DMS 273 treated with DMSO at 0.1 percent for 48 hours (cell line): ENCODE measurements at regions not wholly inside any gene's neighbourhood (a gene's known extent, or its start where the extent isn't known, plus 50 kb on each side); places are given as distances from the start of the nearest gene placed in this dataset.

Source experiments
- DNase-seq: peaks from one replicate; lab custom pipeline; 2025; lab: John Stamatoyannopoulos, UW

DNA sequence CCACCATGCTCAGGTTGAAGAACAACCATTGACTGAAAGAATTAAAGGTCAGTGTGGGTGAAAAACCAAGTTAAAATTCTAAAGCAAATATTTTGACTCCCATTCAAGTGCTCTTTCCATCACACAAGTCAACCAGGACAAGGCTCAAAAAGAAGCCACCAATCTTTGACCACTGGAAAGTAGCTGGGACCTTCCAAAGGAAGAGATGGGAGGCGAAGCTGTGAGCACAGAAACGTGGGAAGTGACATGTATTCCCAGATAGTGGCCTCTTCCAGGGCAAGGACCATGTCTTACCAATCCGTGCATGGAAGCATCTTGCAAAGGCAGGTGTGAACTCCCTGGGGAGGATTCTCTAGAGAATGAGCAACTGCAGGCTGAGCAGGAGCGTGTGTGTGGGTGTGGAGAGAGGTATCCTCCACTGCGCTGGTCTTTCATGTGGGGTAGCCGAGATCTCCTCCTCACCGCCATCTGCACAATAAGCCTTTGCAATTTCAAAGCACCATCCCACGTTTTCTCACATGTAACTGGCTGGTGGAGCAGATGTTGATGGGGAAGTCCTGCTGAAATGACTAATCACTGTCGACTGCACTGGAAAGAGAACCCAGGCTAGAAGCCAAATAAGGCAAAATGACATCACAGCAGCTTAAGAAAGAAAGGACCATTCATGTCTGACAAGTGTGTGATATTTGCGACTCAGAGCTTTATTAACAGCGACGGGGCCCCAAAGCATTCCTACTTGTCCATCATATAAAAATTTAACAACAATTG is 189.4 kb upstream of the RREB1 start:
- no peak for DNase-seq

DNA sequence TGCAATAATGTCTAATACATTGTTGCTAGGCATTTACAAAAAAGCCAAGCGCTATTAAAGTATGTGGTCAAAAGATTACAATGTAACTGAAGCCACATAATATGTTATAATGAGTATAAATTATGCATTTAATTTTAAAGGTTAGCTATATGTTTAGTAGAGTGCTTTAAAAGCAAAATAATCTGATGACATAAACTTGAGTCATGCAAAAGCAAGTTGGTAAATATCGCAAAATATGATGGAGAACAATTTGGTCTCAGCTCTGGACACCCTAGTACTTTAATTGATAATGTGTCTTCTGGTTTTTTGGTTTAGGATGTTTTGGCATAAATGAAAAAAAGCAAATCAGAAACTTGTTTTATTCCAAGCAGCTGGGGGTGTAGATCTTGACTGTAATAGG is 188.6 kb upstream of the RREB1 start:
- DNase-seq: no peak

- DNase-seq: no peak
Measured at GRCh38 chr6:6920114-6920986, 187.4 kb upstream of the RREB1 start.

GRCh38 chr6:6920987-6921313 is 186.8 kb upstream of the RREB1 start:
- no peak for DNase-seq

DNA sequence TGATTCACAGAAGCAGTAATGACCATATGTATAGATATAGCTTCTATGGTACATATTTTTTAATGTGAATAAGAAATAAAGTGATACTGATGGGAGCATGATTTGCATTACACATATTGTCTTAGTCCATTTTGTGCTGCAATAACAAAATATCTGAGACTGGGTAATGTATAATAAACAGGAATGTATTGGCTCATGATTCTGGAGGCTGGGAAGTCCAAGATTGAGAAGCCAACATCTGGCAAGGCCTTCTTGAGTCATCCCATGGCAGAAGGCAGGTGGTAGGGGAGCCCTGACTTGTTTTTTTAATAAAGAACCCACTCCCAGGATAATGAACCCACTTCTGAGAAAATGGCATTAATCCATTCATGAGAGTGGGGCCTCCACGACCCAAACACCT is 185.6 kb upstream of the RREB1 start:
- DNase-seq: no peak

- no peak for DNase-seq
Measured at GRCh38 chr6:6923605-6924004, 184.2 kb upstream of the RREB1 start.

DNA sequence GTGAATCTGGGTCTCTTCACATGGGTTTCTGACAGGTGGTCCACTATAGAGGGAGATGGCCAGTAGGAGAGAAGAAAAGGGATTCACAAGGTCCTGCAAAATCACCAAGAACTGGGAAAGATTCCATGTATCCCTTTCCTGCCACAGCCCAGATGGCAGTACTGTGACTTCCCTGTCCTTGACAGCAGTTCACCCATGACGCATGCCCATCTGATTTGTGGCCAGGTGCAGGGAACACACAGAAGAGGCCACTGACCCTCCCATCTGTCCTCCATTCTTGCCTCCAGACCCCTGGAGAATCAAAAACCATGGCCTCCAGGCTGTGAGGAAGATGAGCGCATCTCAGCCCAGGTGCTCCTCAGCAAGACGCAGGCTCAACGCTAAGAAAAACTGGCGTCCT is 183.1 kb upstream of the RREB1 start:
- no peak for DNase-seq

GRCh38 chr6:6925391-6926164 is 182.2 kb upstream of the RREB1 start:
- no peak for DNase-seq

DNA sequence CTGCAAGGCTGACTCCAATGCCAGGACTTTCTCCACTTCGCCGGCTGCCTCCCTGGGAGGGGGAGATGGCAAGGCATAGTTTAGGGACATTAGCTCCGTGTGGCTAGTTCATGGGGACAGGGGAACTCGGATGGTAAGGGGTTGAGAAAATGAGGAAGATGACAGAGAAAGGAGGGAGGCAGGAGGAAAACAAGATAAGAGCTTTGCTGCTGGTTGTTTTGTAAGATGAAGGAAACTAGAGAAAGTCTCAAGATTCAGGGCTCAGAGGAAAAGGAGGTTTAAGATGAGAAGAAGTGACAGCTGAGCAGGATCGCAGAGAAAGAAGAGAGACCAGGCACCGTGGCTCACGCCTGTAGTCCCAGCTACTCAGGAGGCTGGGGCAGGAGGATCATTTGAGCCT is 180.9 kb upstream of the RREB1 start:
- no peak for DNase-seq

DNA sequence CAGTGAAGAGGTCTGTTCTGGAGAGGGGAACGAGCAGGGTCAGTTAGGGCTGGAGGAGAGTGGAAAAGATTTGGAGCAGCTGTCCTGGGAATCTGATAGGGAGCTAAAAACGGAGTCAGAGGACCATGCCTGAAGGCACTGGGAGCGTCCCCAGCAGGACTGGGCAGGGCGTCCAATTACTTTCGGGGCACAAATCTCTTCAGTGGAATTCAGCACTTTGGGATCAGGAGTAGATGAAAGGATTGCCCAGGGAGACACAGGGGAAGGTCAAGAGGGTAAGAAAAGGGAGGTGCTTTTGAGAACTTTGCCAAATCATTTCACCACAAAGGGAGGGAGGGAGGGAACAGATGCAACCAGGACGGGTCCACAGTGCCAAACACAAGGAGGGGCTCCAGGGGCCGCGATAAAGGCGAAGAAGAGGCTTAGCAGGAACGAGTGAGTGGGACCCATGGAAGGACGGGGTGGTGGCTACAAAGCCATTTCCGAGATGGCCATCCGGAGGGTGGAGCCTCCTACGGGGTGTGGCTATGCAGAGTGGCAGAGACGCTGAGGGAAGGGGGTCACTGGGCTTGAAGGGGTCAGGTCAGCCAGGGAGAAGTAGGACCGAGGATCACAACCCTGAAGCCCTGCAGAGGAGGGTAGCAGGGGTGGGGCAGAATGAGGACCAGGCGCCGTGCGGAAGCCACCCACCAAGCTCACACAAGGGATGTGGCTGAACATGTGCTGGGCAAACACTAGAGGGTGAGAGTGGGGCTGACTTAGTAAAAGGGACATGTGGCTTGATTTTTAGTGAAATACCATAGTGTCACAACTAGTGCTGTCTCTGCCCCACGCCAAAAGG is 180.0 kb upstream of the RREB1 start:
- no peak for DNase-seq

- no peak for DNase-seq
Measured at GRCh38 chr6:6930223-6930880, 177.4 kb upstream of the RREB1 start.

DNA sequence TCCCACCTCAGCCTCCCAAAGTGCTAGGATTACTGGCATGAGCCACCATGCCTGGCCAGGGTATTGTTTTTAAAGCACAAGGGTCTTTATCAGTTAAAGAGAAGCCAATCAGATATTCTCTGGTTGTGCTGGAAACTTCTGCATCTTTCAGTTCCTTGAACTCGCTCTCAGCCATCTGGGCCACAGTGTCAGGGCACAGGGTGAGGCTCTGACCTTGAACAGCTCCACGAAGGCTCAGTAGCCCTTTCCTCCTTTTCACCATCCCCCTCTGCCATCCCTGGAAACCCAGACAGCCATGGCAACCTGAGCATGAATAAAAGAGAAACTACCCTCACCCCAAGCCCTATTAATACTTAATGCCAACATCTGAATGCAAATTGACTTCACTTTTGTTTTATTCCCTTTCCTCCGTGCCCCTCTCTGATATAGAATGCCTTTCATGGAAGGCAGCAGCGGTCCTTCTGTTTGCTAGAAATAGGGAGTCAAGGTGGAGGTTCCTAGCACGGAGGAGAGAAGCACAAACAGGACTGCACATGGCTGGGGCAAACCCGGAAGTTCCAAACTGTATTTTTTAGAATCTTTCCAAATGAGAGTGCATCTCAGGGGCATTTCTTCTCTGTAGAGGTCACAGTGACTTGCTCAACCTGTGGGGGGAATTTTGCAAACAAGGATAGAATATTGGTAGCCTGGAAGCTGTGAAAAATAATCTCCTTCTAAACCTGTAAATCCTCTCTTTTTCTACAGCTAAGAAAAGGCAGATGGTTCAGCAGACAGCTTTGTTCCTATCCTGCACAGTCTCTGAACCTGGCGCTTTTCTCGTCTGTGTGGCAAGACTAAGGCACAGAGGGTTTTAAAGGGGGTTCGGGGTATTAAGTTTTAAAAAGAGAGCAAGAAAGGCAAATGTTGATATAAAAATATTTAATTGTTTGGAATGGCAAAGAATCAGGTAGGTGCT is 176.4 kb upstream of the RREB1 start:
- no peak for DNase-seq

DNA sequence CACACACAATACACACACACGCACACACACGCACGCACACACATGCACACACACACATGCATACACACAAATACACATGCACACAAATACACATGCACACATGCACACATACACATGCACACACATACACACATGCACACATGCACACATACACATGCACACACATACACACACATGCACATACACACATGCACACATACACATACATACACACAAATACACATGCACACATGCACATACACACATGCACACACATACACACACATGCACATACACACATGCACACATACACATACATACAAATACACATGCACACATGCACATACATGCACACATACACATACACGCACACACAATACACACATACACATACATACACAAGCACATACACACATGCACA is 175.4 kb upstream of the RREB1 start:
- no peak for DNase-seq

DNA sequence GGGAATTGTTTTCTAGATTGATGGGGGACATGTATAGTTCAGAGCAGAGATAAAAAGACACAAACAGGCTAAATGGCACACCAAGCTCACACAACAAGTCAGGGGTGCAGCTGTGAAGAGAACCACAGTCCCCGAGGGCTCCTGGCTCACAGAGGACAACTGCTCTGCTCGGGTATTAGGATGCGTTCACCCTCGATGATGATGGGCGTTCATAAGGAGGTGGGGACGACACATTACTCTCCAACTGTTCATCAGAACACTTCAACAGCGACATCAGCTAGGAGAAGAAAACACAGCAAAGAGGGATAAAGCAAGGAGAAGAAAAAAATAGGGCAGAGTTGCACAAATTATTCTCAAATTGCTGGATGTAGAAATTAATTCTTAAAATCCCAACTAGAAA is 174.8 kb upstream of the RREB1 start:
- DNase-seq: no peak

DNA sequence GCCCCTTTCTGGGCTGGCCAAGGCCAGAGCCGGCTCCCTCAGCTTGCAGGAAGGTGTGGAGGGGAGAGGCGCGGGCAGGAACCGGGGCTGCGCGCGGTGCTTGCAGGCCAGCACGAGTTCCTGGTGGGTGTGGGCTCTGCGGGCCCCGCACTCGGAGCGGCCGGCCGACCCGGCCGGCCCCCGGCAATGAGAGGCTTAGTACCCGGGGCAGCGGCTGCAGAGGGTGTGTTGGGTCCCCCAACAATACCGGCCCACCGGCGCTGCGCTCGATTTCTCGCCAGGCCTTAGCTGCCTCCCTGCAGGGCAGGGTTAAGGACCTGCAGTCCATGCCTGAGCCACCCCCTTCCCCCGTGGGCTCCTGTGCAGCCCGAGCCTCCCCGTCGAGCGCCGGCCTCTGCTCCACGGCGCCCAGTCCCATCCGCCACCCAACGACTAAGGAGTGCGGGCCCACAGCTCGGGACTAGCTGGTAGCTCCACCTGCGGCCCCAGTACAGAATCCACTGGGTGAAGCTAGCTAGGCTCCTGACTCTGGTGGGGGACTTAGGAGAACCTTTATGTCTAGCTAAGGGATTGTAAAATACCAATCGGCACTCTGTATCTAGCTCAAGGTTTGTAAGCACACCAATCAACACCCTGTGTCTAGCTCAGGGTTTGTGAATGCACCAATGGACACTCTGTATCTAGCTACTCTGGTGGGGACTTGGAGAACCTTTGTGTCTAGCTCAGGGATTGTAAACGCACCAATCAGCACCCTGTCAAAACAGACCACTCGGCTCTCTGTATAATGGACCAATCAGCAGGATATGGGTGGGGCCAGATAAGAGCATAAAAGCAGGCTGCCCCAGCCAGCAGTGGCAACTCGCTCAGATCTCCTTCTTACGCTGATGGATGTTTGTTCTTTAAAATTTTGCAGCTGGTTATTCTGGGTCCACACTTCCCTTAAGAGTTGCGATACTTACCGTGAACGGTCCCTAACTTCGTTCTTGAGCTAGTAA is 167.4 kb upstream of the RREB1 start:
- no peak for DNase-seq

DNA sequence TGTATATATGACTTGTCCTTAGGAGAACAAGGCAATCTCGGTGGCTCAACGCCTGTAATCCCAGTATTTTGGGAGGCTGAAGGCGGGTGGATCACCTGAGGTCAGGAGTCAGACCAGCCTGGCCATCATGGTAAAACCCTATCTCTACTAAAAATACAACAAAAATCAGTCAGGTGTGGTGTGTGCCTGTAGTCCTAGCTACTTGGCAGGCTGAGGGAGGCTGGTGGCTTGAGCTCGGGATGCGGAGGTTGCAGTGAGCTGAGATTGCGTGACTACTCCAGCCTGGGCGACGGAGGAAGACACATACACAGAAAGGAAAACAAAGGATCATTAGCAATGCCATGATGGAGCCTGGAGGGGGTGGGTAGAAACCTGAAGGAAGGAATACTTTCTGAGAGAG is 166.6 kb upstream of the RREB1 start:
- DNase-seq: no peak

GRCh38 chr6:6942091-6942490 is 165.7 kb upstream of the RREB1 start:
- DNase-seq: no peak

DNA sequence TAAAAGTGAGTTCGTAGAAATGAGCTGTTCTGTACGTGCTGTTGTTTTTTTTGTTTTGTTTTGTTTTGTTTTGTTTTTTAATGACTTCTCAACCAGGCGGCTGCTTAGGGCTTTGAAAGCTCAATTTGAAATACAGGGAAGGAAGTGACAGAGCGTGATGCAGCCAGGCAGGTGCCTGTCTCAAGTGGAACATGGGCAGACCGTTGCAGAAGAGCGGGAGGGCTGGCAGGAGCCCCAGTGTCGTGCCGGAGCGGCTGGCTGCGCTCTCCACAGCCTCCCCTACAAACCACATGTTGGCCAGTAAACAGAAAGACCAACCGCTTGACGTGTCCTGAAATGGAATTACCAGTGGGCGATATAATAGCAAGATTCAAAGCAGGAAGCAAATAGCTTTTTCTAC is 164.9 kb upstream of the RREB1 start:
- DNase-seq: no peak

DNA sequence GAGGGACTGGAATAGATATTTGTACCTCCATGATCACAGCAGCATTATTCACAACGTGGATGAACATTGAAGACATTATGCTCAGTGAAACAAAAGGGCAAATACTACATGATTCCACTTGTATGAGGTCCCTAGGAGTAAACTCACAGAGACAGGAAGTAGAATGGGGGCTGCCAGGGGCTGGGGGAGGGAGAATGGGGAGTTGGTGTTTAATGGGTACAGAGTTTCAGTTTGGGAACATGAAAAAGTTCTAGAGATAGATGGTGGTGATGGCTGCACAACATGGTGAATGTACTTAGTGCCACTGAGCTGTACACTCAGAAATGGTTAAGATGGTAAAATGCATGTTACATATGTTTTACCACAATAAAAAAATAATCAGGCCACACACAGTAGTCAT is 164.3 kb upstream of the RREB1 start:
- no peak for DNase-seq
